ENCODE measurements at regions not wholly inside any gene's neighbourhood (a gene's known extent, or its start where the extent isn't known, plus 50 kb on each side); places are given as distances from the start of the nearest gene placed in this dataset.

- Histone ChIP-seq H3K9me3 (ENCODE audit: low read depth) (no peaks in the 10 kb centered on the region), H3K9me2 (replicated peaks; ENCODE audit: insufficient read depth) (no peaks in the 10 kb centered on the region), H3K79me2 (no peaks in the 10 kb centered on the region), H3K27ac (no peak overlapping the region), H3K4me1 (ENCODE audit: insufficient read depth) (no peaks in the 10 kb centered on the region), H2AFZ (no peak overlapping the region), H3K36me3 (replicated peaks; ENCODE audit: insufficient read depth, low read depth) (no peaks in the 10 kb centered on the region), H3K4me2 (no peak overlapping the region), H3K27me3 (no peaks in the 10 kb centered on the region), H4K20me1 (ENCODE audit: insufficient read depth, poor library complexity, severe bottlenecking) (no peaks in the 10 kb centered on the region), H3K4me3 (no peak overlapping the region)
- no peak for TF ChIP-seq EZH2 (IDR thresholded peaks at IDR 0.05; ENCODE audit: borderline replicate concordance)
- no peak for TF ChIP-seq EZH2phosphoT487 (IDR thresholded peaks at IDR 0.05; ENCODE audit: low read depth, severe bottlenecking, unreplicated experiment)
- TF ChIP-seq CTCF (IDR thresholded peaks at IDR 0.05; ENCODE audit: poor library complexity) = peak; percentile 39
- DNase-seq (ENCODE audit: low spot score) = peak; percentile 10
- WGBS (ENCODE audit: low lambda C conversion rate, missing lambda C conversion rate) = 86% methylated on average over 13 of the region's 13 CpGs
These were observed 168.6 kb downstream of the SS18 start for GRCh38 chr18:25921677-25922421.

- no peaks in the 10 kb centered on the region for H3K27me3 ChIP-seq
These were observed 174.5 kb downstream of the SS18 start for GRCh38 chr18:25915907-25916306.

GRCh38 chr18:25898965-25899364, 191.4 kb downstream of the SS18 start:
- no peak for TF ChIP-seq EZH2 (IDR thresholded peaks at IDR 0.05; ENCODE audit: borderline replicate concordance)
- TF ChIP-seq EZH2phosphoT487 (IDR thresholded peaks at IDR 0.05; ENCODE audit: low read depth, severe bottlenecking, unreplicated experiment) = no peak
- no peak for TF ChIP-seq CTCF (IDR thresholded peaks at IDR 0.05; ENCODE audit: poor library complexity)
- no peaks in the 10 kb centered on the region for H3K79me2 ChIP-seq
- no peak overlapping the region for H3K4me3 ChIP-seq
- H2AFZ ChIP-seq = no peak overlapping the region
- no peaks in the 10 kb centered on the region for H3K9me3 ChIP-seq (ENCODE audit: low read depth)
- H3K4me1 ChIP-seq (ENCODE audit: insufficient read depth) = no peaks in the 10 kb centered on the region
- WGBS (ENCODE audit: low lambda C conversion rate, missing lambda C conversion rate) = 59% methylated on average over 2 of the region's 2 CpGs
- no peaks in the 10 kb centered on the region for H3K9me2 ChIP-seq (replicated peaks; ENCODE audit: insufficient read depth)
- no peaks in the 10 kb centered on the region for H3K36me3 ChIP-seq (replicated peaks; ENCODE audit: insufficient read depth, low read depth)
- H3K27ac ChIP-seq = no peak overlapping the region
- peaks cover under 1% of the 10 kb centered on the region for H3K27me3 ChIP-seq
- H4K20me1 ChIP-seq (ENCODE audit: insufficient read depth, poor library complexity, severe bottlenecking) = no peaks in the 10 kb centered on the region
- no peak overlapping the region for H3K4me2 ChIP-seq
- DNase-seq (ENCODE audit: low spot score) = no peak

More at GRCh38 chr18:25915907-25916306, 174.5 kb downstream of the SS18 start:
- Histone ChIP-seq H3K9me3 (ENCODE audit: low read depth) (no peaks in the 10 kb centered on the region), H3K4me1 (ENCODE audit: insufficient read depth) (no peaks in the 10 kb centered on the region), H3K36me3 (replicated peaks; ENCODE audit: insufficient read depth, low read depth) (no peaks in the 10 kb centered on the region), H3K9me2 (replicated peaks; ENCODE audit: insufficient read depth) (no peaks in the 10 kb centered on the region), H3K27ac (no peak overlapping the region), H3K4me2 (no peak overlapping the region), H3K79me2 (no peaks in the 10 kb centered on the region), H3K4me3 (no peak overlapping the region), H2AFZ (no peak overlapping the region), H4K20me1 (ENCODE audit: insufficient read depth, poor library complexity, severe bottlenecking) (no peaks in the 10 kb centered on the region)
- no peak for TF ChIP-seq CTCF (IDR thresholded peaks at IDR 0.05; ENCODE audit: poor library complexity)
- TF ChIP-seq EZH2phosphoT487 (IDR thresholded peaks at IDR 0.05; ENCODE audit: low read depth, severe bottlenecking, unreplicated experiment) = no peak
- TF ChIP-seq EZH2 (IDR thresholded peaks at IDR 0.05; ENCODE audit: borderline replicate concordance) = no peak
- WGBS (ENCODE audit: low lambda C conversion rate, missing lambda C conversion rate) = 73% methylated on average over 4 of the region's 4 CpGs
- DNase-seq (ENCODE audit: low spot score) = no peak
